NCI-H2227 treated with DMSO at 0.1 percent for 48 hours (cell line): ENCODE measurements at regions not wholly inside any gene's neighbourhood (a gene's known extent, or its start where the extent isn't known, plus 50 kb on each side); places are given as distances from the start of the nearest gene placed in this dataset.

ENCODE experiments used
- DNase-seq: peaks from one replicate; lab custom pipeline; 2025; lab: John Stamatoyannopoulos, UW

DNA sequence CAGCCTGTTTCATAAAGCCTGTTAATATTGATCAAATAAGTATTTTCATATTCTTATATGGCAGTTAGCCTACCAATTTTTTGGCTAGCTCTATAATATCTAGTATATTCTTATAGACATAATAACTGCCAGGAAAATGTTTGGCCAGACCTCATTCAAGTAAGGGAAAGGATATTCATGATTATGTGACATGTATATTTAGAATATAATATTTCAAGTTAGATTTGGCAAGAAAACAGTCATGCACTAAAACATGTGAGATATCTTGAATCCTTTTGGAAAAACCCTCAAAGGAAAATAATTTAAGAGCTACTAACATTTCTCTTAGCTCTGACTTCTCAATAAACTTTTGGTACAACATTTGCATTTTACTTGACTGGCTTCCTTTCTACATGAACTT lies 694.1 kb downstream of the PLCL1 start:
- DNase-seq = no peak

GRCh38 chr2:198498048-198498447 lies 693.7 kb downstream of the PLCL1 start:
- DNase-seq = no peak

GRCh38 chr2:198494931-198495330 lies 690.5 kb downstream of the PLCL1 start:
- DNase-seq = no peak

DNA sequence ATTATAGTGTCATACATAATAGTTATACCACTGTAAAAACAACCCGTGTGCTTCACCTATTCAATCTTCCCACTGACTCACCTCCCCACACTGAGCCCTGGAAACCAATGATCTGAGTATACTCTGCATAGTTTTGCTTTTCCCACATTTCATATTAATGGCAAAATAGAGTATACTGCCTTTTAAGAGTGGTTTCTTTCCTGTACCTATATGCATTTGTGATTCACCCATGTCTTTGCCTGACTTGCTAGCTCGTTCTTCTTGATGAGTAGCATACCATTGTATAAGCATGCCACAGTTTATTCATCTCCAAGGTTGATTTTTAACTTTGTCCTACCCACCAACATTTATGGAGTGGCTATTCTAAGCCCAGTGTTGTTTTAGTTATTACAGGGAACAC lies 686.4 kb downstream of the PLCL1 start:
- no peak for DNase-seq

DNA sequence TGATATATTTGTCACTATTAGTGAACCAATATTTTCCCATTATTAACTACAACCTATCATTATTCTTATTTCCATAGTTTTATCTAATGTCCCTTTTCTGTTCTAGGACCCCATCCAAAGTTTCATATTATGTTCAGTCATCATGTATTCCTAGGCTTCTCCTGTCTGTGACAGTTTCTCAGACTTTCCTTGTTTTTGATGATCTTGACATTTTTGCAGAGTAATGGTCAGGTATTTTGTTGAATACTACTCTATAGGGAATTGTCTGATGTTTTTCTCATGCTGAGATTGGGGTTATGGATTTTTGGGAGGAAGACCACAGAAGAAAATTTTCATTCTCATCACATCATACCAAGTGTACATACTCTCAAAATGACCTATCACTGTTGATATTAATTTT lies 684.6 kb downstream of the PLCL1 start:
- DNase-seq = no peak

- DNase-seq = no peak
Measured at GRCh38 chr2:198483051-198483450, 678.7 kb downstream of the PLCL1 start.

DNA sequence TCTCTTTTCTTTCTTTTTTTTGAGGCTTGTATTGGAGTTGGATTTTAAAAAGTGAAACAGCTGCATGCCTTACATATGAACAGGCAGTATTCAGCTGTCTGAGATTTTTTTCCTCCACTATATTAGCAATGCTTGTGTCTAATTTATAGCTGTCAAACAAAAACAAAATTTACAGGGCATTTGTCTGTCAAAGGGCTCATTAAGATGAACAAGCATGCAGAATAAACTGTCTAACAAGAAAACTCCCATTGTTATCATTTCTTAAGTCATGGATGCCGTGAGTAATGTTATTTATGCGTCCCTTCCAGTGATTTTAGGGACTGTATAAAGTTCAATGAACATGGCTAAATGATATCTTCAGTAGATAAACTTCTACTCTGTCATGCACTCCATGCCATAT lies 674.7 kb downstream of the PLCL1 start:
- DNase-seq = no peak

DNA sequence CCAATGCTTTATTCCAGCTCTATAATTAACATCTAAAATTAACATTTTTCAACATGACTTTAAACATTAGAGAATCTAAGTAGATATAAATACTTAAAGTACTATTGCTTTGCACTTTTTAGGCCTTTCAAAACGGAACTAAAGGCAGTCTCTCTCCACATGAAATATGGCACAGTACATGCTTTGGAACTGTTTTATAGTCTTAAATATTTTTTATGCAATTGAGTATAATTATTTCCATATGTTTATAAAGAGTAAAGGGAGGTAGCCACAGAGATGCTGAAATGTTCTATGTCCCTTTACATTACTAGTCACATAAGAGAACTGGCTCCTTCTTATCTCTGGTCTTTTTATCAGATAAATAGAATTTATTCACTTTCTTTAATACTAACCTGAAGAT lies 674.0 kb downstream of the PLCL1 start:
- DNase-seq = no peak

- no peak for DNase-seq
Measured at GRCh38 chr2:198476007-198476406, 671.6 kb downstream of the PLCL1 start.

DNA sequence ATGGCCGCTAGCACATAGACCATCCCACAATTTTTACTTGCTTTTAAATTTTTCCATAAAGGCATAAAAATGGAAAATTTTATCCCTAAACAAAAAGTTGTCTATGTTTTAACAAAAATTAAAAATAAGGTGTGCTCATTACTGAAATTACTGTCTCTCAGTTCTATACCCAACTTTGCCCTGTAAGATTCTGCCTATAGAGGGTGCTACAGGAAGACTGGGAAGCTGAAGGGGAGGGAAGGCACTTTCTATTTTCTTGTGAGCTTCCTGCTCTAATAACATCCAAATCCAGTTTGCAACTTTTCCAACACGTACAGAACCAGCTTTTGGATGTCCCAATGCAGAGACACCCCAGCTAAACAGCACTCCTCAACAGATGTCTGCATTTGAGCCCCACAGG lies 666.9 kb downstream of the PLCL1 start:
- DNase-seq = no peak

DNA sequence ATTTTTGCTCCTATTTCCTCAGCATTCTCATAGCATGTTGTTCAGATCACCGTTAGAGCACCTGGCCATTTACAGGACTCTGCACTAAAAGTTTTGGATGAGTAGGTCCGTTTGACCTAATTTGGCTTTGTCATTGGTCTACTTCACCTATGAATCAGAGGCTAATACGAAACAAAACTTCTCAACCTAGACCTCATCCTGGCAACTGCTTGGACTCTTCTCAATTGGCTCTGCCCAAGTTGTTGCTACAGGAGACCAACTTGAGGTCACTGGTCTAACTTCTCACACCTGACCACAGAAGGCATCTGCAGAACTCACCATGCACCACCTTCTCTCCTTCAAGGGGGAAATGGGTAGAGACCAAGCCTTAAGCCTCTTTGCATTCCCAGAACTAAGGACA lies 663.7 kb downstream of the PLCL1 start:
- DNase-seq = no peak

DNA sequence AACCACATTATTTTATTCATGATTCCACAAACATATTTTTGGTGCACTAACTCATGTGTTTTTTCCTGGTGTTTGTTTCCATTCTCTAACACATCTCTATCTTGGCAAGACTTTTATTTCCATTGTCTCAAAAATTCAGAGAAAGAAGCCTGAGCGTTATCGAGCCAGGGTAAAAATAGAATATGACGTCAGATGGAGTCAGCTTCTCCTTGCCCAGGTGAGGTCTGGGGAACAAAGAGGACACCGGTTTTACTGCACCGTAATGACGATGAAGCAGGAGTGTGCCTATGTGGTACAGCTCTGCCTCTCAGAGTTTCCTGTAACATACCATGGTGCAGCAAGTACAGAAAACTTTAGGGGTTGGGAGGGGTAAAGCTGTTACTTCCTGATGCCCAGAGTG lies 661.6 kb downstream of the PLCL1 start:
- DNase-seq = no peak

GRCh38 chr2:198456418-198456817 lies 652.0 kb downstream of the PLCL1 start:
- no peak for DNase-seq

DNA sequence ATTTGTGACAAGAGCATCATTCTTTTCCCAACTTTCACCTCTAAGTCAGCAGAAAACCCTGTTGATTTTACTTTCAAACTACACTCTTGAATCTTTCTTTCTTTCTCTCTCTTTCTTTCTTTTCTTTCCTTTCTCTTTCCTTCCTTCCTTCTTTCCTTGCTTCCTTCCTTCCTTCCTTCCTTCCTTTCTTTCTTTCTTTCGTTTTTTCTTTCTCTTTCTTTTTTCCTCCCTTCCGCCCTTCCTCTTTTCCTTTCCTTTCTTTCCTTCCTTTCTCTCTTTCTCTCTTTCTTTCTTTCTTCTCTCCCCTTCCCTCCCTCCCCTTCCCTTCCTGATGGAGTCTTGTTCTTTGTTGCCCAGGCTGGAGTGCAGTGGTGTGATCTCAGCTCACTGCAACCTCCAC lies 649.5 kb downstream of the PLCL1 start:
- no peak for DNase-seq

- no peak for DNase-seq
Measured at GRCh38 chr2:198452327-198452726, 647.9 kb downstream of the PLCL1 start.

GRCh38 chr2:198448789-198449188 lies 644.4 kb downstream of the PLCL1 start:
- no peak for DNase-seq

DNA sequence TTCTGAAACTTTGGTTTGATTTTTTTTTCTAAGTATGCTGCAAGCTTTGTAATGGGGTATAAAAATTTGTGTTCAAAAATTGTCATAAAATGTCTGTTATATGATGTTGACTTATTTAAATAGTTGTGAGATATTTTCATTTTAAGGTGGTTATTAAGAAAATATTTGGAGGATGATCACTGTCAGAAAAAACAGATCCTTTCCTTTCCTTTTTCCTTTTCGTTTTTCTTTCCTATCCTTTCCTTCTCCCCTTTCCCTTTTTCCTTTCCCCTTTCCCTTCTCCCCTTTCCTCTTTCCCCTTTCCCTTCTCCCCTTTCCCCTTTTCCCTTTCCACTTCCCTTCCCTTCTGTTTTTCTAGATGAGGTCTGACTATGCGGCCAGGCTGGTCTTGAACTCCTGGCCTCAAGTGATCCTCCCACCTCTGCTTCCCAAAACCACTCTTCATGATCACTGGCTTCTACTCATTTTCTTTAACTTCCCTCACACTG lies 640.5 kb downstream of the PLCL1 start:
- DNase-seq = no peak

- no peak for DNase-seq
Measured at GRCh38 chr2:198441901-198442300, 637.5 kb downstream of the PLCL1 start.

DNA sequence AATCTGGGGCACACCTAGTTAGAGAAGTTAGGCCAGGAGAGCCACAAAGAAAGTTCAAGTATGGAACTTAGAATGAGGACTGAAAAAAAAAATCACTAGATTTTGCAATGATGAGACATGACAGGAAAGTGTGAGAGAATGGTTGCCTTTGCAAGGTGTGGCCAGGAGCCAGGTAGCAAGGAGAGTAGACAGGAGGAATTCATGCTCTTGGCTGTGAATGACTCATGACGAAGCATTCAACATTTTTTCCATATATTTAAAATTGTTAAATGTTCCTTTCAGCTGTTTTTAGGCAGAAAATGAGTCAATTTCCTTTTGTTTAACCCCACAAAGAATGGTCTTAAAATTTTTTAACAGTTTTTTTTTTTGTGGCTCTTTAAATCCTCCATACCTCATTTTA lies 636.9 kb downstream of the PLCL1 start:
- no peak for DNase-seq

DNA sequence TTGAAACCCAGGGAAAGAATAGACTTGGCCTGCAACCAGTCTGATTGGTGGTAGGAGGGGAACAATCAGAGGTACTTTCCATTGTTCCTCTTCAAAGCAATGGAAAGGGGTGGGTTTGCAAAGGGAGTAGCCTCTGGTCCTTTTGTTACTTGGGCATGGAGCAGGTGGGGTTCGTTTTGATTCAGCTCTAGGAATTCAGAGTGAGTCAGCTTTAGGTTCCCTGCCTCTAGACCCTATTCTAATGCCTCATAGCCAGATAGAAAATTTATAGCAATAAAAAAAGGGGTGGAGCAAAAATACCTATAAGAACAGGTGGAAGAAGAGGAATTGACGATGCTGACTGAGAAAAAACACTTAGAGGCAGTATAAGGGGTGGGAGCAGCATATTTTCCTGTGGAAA lies 636.4 kb downstream of the PLCL1 start:
- DNase-seq = no peak

GRCh38 chr2:198438331-198438730 lies 633.9 kb downstream of the PLCL1 start:
- DNase-seq = no peak

- no peak for DNase-seq
Measured at GRCh38 chr2:198424112-198424511, 619.7 kb downstream of the PLCL1 start.

- DNase-seq = no peak
Measured at GRCh38 chr2:198417836-198418235, 613.4 kb downstream of the PLCL1 start.

DNA sequence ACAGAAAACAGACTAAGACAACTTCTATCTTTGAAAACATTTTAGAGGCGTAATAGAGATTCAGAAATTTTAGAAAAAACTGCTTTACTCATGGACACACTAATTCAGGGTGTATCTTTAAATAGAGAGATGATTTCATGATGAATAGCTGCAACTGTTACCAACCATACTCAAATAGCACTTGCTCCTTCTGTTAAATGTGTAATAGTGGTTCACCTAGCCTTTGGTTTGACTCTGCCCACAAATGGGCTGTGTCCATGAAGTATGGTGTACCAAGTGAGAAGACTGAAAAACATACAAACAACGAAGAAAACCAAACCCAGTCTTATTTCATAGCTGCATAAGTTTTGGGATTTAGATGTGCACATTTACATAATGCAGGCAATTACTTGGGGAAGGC lies 610.6 kb downstream of the PLCL1 start:
- no peak for DNase-seq

DNA sequence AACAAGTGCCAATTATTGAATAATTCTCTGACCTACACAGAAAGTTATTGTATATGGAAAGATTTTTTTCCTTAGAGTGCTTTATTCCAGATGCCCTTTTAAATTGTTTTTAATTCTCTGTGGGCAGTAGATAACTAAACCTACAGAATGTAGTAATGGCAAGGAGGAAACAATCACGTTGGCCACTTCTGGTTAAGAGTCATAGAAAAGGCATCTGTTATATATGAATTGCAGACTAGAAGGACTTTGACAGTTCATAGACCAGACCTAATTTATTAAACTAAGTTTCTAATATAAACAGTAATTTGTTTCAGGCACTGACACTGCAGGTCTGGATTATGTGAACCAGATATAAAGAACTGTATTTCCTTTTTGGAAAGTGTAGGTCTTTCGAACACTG lies 607.5 kb downstream of the PLCL1 start:
- no peak for DNase-seq
